Astrocyte of the cerebellum (primary cell): ENCODE measurements at regions not wholly inside any gene's neighbourhood (a gene's known extent, or its start where the extent isn't known, plus 50 kb on each side); places are given as distances from the start of the nearest gene placed in this dataset.

Experiments used
- DNase-seq: peaks from one replicate; pipeline ENCODE4 v3.0.0-alpha.2; 2011; ENCODE audit warnings: low read depth
- H3K4me3 ChIP-seq: 2 replicates; pipeline ENCODE4 v1.5.1; 2011; ENCODE audit warnings: mild to moderate bottlenecking, low read depth, low read length, moderate library complexity
- CTCF ChIP-seq: IDR thresholded peaks from 2 replicates; pipeline ENCODE4 v1.5.1; 2012; ENCODE audit warnings: low read length, low read depth, moderate library complexity, mild to moderate bottlenecking; ENCODE audit errors: missing control alignments
- in situ Hi-C: cut with HindIII; loops from 2 replicates; pipeline ENCODE4 v1.10.0; 2017; ENCODE audit warnings: low sequenced_read_pairs

GRCh38 chr15:38886315-38887163 lies 321.9 kb upstream of the RASGRP1 start:
- no peak for DNase-seq
- no peak overlapping the region for H3K4me3 ChIP-seq
- TF ChIP-seq CTCF: no peak
- in situ Hi-C loops: no loop called here

- TF ChIP-seq CTCF: no peak
- in situ Hi-C loops: no loop called here
- DNase-seq: no peak
- H3K4me3 ChIP-seq: no peak overlapping the region
Measured at GRCh38 chr15:38888701-38889221, 324.1 kb upstream of the RASGRP1 start.

- in situ Hi-C loops: no loop called here
- TF ChIP-seq CTCF: no peak
- DNase-seq: no peak
- no peak overlapping the region for H3K4me3 ChIP-seq
Measured at GRCh38 chr15:38890194-38890593, 325.6 kb upstream of the RASGRP1 start.

GRCh38 chr15:38893925-38894242 lies 329.3 kb upstream of the RASGRP1 start:
- no peak for TF ChIP-seq CTCF
- in situ Hi-C loops: no loop called here
- no peak for DNase-seq
- no peak overlapping the region for H3K4me3 ChIP-seq

GRCh38 chr15:38894243-38894948 lies 329.8 kb upstream of the RASGRP1 start:
- no peak overlapping the region for H3K4me3 ChIP-seq
- TF ChIP-seq CTCF: no peak
- peak; percentile 80 for DNase-seq
- in situ Hi-C loops: no loop called here

- no peak overlapping the region for H3K4me3 ChIP-seq
- peak; percentile 50 for DNase-seq
- TF ChIP-seq CTCF: no peak
- in situ Hi-C loops: no loop called here
Measured at GRCh38 chr15:38895326-38896255, 331.0 kb upstream of the RASGRP1 start.
